T-helper 1 cell treated with Interleukin-12 subunit alpha and Interleukin-12 subunit beta and Interleukin-4 antibody, amounts not matched to agents 30 μg/mL and 1 μg/mL, for 36 hours (primary cell): ENCODE measurements at regions not wholly inside any gene's neighbourhood (a gene's known extent, or its start where the extent isn't known, plus 50 kb on each side); places are given as distances from the start of the nearest gene placed in this dataset.
"Not testable (repeated sequence)": the region's sequence is repeated elsewhere in the genome, so short reads cannot be mapped to it uniquely, and the experiment has no call there.

Experiments used
- H3K27ac Mint-ChIP-seq: one replicate; pipeline ENCODE4 v1.8.0; 2021; ENCODE audit warnings: mild to moderate bottlenecking, mixed read lengths
- H3K27me3 Mint-ChIP-seq: one replicate; pipeline ENCODE4 v1.8.0; 2021; ENCODE audit warnings: low read depth, mixed read lengths
- H3K36me3 Mint-ChIP-seq: one replicate; pipeline ENCODE4 v1.8.0; 2021; ENCODE audit warnings: low read depth, mixed read lengths
- H3K4me1 Mint-ChIP-seq: one replicate; pipeline ENCODE4 v1.8.0; 2021; ENCODE audit warnings: low read depth, mixed read lengths
- H3K4me3 Mint-ChIP-seq: one replicate; pipeline ENCODE4 v1.8.0; 2021; ENCODE audit warnings: mild to moderate bottlenecking, moderate library complexity, mixed read lengths
- H3K9me3 Mint-ChIP-seq: one replicate; pipeline ENCODE4 v1.8.0; 2021; ENCODE audit warnings: mixed read lengths

GRCh38 chr6:125451750-125452149 is 150.0 kb upstream of the HDDC2 start:
- Mint-ChIP-seq H3K4me1 (no peaks in the 10 kb centered on the region), H3K9me3 (peaks cover 11% of the 10 kb centered on the region), H3K27ac (no peak overlapping the region), H3K27me3 (no peaks in the 10 kb centered on the region), H3K4me3 (no peak overlapping the region), H3K36me3 (no peaks in the 10 kb centered on the region)

GRCh38 chr6:125453516-125453915 is 151.7 kb upstream of the HDDC2 start:
- no peaks in the 10 kb centered on the region for H3K36me3 Mint-ChIP-seq
- H3K9me3 Mint-ChIP-seq, result peaks cover 11% of the 10 kb centered on the region
- H3K27me3 Mint-ChIP-seq, result no peaks in the 10 kb centered on the region
- no peaks in the 10 kb centered on the region for H3K4me1 Mint-ChIP-seq
- H3K27ac Mint-ChIP-seq, result no peak overlapping the region
- H3K4me3 Mint-ChIP-seq, result no peak overlapping the region

GRCh38 chr6:125454351-125454750 is 152.6 kb upstream of the HDDC2 start:
- H3K4me1 Mint-ChIP-seq, result no peaks in the 10 kb centered on the region
- peaks cover 11% of the 10 kb centered on the region for H3K9me3 Mint-ChIP-seq
- no peak overlapping the region for H3K27ac Mint-ChIP-seq
- no peaks in the 10 kb centered on the region for H3K27me3 Mint-ChIP-seq
- no peak overlapping the region for H3K4me3 Mint-ChIP-seq
- H3K36me3 Mint-ChIP-seq, result no peaks in the 10 kb centered on the region

GRCh38 chr6:125458493-125458892 is 156.7 kb upstream of the HDDC2 start:
- not testable (repeated sequence) for H3K27ac Mint-ChIP-seq, H3K36me3 Mint-ChIP-seq, H3K4me3 Mint-ChIP-seq, H3K9me3 Mint-ChIP-seq, H3K4me1 Mint-ChIP-seq, H3K27me3 Mint-ChIP-seq

GRCh38 chr6:125465332-125465731 is 163.6 kb upstream of the HDDC2 start:
- H3K36me3 Mint-ChIP-seq, H3K4me3 Mint-ChIP-seq, H3K27me3 Mint-ChIP-seq, H3K4me1 Mint-ChIP-seq, H3K9me3 Mint-ChIP-seq, H3K27ac Mint-ChIP-seq: not testable (repeated sequence)

GRCh38 chr6:125469915-125470314 is 168.1 kb upstream of the HDDC2 start:
- Mint-ChIP-seq H3K27me3 (peaks cover under 1% of the 10 kb centered on the region), H3K4me1 (no peaks in the 10 kb centered on the region), H3K9me3 (peaks cover 2% of the 10 kb centered on the region), H3K4me3 (no peak overlapping the region), H3K27ac (no peak overlapping the region), H3K36me3 (no peaks in the 10 kb centered on the region)

- H3K4me3 Mint-ChIP-seq, result no peak overlapping the region
- no peak overlapping the region for H3K27ac Mint-ChIP-seq
- H3K27me3 Mint-ChIP-seq, result no peaks in the 10 kb centered on the region
- no peaks in the 10 kb centered on the region for H3K4me1 Mint-ChIP-seq
- no peaks in the 10 kb centered on the region for H3K9me3 Mint-ChIP-seq
- H3K36me3 Mint-ChIP-seq, result no peaks in the 10 kb centered on the region
Observed at GRCh38 chr6:125471667-125472066, 169.9 kb upstream of the HDDC2 start.

- Mint-ChIP-seq H3K4me1 (no peaks in the 10 kb centered on the region), H3K27ac (no peak overlapping the region), H3K36me3 (no peaks in the 10 kb centered on the region), H3K27me3 (no peaks in the 10 kb centered on the region), H3K4me3 (no peak overlapping the region), H3K9me3 (no peaks in the 10 kb centered on the region)
Observed at GRCh38 chr6:125474061-125474460, 172.3 kb upstream of the HDDC2 start.

- no peak overlapping the region for H3K4me3 Mint-ChIP-seq
- H3K4me1 Mint-ChIP-seq, result no peaks in the 10 kb centered on the region
- no peaks in the 10 kb centered on the region for H3K27me3 Mint-ChIP-seq
- H3K36me3 Mint-ChIP-seq, result no peaks in the 10 kb centered on the region
- no peak overlapping the region for H3K27ac Mint-ChIP-seq
- no peaks in the 10 kb centered on the region for H3K9me3 Mint-ChIP-seq
Observed at GRCh38 chr6:125477156-125477555, 175.4 kb upstream of the HDDC2 start.

- Mint-ChIP-seq H3K9me3 (no peaks in the 10 kb centered on the region), H3K36me3 (no peaks in the 10 kb centered on the region), H3K27ac (no peak overlapping the region)
Observed at GRCh38 chr6:125477844-125478243, 176.1 kb upstream of the HDDC2 start.

GRCh38 chr6:125480146-125480545 is 178.4 kb upstream of the HDDC2 start:
- Mint-ChIP-seq H3K36me3 (no peaks in the 10 kb centered on the region), H3K27ac (no peak overlapping the region), H3K4me3 (no peak overlapping the region), H3K4me1 (no peaks in the 10 kb centered on the region), H3K27me3 (peaks cover 2% of the 10 kb centered on the region), H3K9me3 (no peaks in the 10 kb centered on the region)

More at GRCh38 chr6:125477844-125478243, 176.1 kb upstream of the HDDC2 start:
- H3K4me3 Mint-ChIP-seq, result no peak overlapping the region
- no peaks in the 10 kb centered on the region for H3K4me1 Mint-ChIP-seq
- H3K27me3 Mint-ChIP-seq, result no peaks in the 10 kb centered on the region

- Mint-ChIP-seq H3K4me3 (no peak overlapping the region), H3K27ac (no peak overlapping the region), H3K27me3 (peaks cover 4% of the 10 kb centered on the region), H3K36me3 (no peaks in the 10 kb centered on the region), H3K9me3 (no peaks in the 10 kb centered on the region), H3K4me1 (no peaks in the 10 kb centered on the region)
Observed at GRCh38 chr6:125480571-125480970, 178.8 kb upstream of the HDDC2 start.

- Mint-ChIP-seq H3K4me3 (no peak overlapping the region), H3K27ac (no peak overlapping the region), H3K36me3 (no peaks in the 10 kb centered on the region), H3K4me1 (no peaks in the 10 kb centered on the region), H3K27me3 (peaks cover 4% of the 10 kb centered on the region), H3K9me3 (no peaks in the 10 kb centered on the region)
Observed at GRCh38 chr6:125481056-125481455, 179.3 kb upstream of the HDDC2 start.

- Mint-ChIP-seq H3K27ac (no peak overlapping the region), H3K27me3 (peaks cover 4% of the 10 kb centered on the region), H3K4me3 (no peak overlapping the region), H3K36me3 (no peaks in the 10 kb centered on the region), H3K4me1 (no peaks in the 10 kb centered on the region), H3K9me3 (no peaks in the 10 kb centered on the region)
Observed at GRCh38 chr6:125485757-125486156, 184.0 kb upstream of the HDDC2 start.

GRCh38 chr6:125486881-125487280 is 185.1 kb upstream of the HDDC2 start:
- H3K9me3 Mint-ChIP-seq, result no peaks in the 10 kb centered on the region
- H3K27ac Mint-ChIP-seq, result no peak overlapping the region
- H3K36me3 Mint-ChIP-seq, result no peaks in the 10 kb centered on the region
- no peaks in the 10 kb centered on the region for H3K4me1 Mint-ChIP-seq
- H3K4me3 Mint-ChIP-seq, result no peak overlapping the region
- peaks cover 4% of the 10 kb centered on the region for H3K27me3 Mint-ChIP-seq

- Mint-ChIP-seq H3K4me3 (no peak overlapping the region), H3K9me3 (no peaks in the 10 kb centered on the region), H3K27me3 (peaks cover 9% of the 10 kb centered on the region), H3K36me3 (no peaks in the 10 kb centered on the region), H3K27ac (no peak overlapping the region), H3K4me1 (no peaks in the 10 kb centered on the region)
Observed at GRCh38 chr6:125489579-125490285, 188.0 kb upstream of the HDDC2 start.
